HEK293 (cell line): ENCODE measurements at regions not wholly inside any gene's neighbourhood (a gene's known extent, or its start where the extent isn't known, plus 50 kb on each side); places are given as distances from the start of the nearest gene placed in this dataset.
A peak's percentile ranks its signal among the peaks of the same experiment; 100 is the strongest.

Experiments
- CTCF ChIA-PET: fragments of 350-600 bp; formaldehyde crosslinking; extraction: SDS; loops from one replicate; lab custom pipeline; 2021; ENCODE audit warnings: antibody characterized with exemption; lab: Yijun Ruan, JAX
- POLR2A ChIA-PET: fragments of 300-600 bp; formaldehyde crosslinking; extraction: SDS; loops from one replicate; lab custom pipeline; 2020; ENCODE audit warnings: antibody characterized with exemption, inconsistent platforms; lab: Yijun Ruan, JAX
- H3K27ac ChIP-seq: fragments of 200-500 bp; sonication (Bioruptor generic); 2 replicates; pipeline ENCODE4 v1.5.1; 2014; ENCODE audit warnings: low read depth, low read length, control low read depth, inconsistent platforms; ENCODE audit errors: extremely low read depth
- H3K36me3 ChIP-seq, 2 experiments: fragments of 200-500 bp in 1 of 2; sonication (Bioruptor generic) in 1 of 2; 1 replicate in 1 of 2; 2 replicates in 1 of 2; pipeline ENCODE4 v1.5.1; 2014 to 2017; ENCODE audit warnings: inconsistent platforms in 2 of 2, low read length in 2 of 2; ENCODE audit not compliant: control insufficient read depth in 2 of 2, insufficient read depth in 1 of 2
- H3K4me1 ChIP-seq: fragments of 200-500 bp; sonication (Bioruptor generic); 2 replicates; pipeline ENCODE4 v1.5.1; 2014; ENCODE audit warnings: mild to moderate bottlenecking, low read length, inconsistent platforms; ENCODE audit not compliant: control insufficient read depth, insufficient read depth
- H3K4me3 ChIP-seq: 2 replicates; pipeline ENCODE4 v1.5.1; 2011; ENCODE audit warnings: low read depth, mild to moderate bottlenecking, control low read depth, low read length, moderate library complexity
- H3K9me3 ChIP-seq: fragments of 200-500 bp; sonication (Bioruptor generic); 2 replicates; pipeline ENCODE4 v1.5.1; 2014; ENCODE audit warnings: low read depth, low read length, inconsistent platforms; ENCODE audit not compliant: control insufficient read depth, insufficient read depth
- EGR2 ChIP-seq: fragments of 450-650 bp; formaldehyde crosslinking; IDR thresholded peaks from 2 replicates; pipeline ENCODE4 v1.5.1; 2016; ENCODE audit warnings: low read depth, missing biosample characterization, missing genetic modification characterization
- GLI4 ChIP-seq: fragments of 450-650 bp; formaldehyde crosslinking; IDR thresholded peaks from 2 replicates; pipeline ENCODE4 v1.5.1; 2016; ENCODE audit warnings: missing biosample characterization, missing genetic modification characterization
- KLF10 ChIP-seq: fragments of 450-650 bp; IDR thresholded peaks from 2 replicates; pipeline ENCODE4 v1.5.1; 2018; ENCODE audit warnings: missing biosample characterization, mild to moderate bottlenecking, missing genetic modification characterization
- KLF16 ChIP-seq: fragments of 450-650 bp; formaldehyde crosslinking; IDR thresholded peaks from 2 replicates; pipeline ENCODE4 v1.5.1; 2017; ENCODE audit warnings: missing biosample characterization, missing genetic modification characterization
- OVOL3 ChIP-seq: fragments of 450-650 bp; formaldehyde crosslinking; IDR thresholded peaks from 2 replicates; pipeline ENCODE4 v1.5.1; 2016; ENCODE audit warnings: missing biosample characterization, missing genetic modification characterization
- ZNF19 ChIP-seq: fragments of 450-650 bp; formaldehyde crosslinking; IDR thresholded peaks from 2 replicates; pipeline ENCODE4; 2016; ENCODE audit warnings: missing biosample characterization, missing genetic modification characterization, low read depth
- ZNF354C ChIP-seq: fragments of 450-650 bp; formaldehyde crosslinking; IDR thresholded peaks from 2 replicates; pipeline ENCODE4 v1.5.1; 2016; ENCODE audit warnings: missing biosample characterization, missing genetic modification characterization, low read depth, borderline replicate concordance
- ZNF366 ChIP-seq: fragments of 450-650 bp; formaldehyde crosslinking; conservative IDR thresholded peaks from 2 replicates; pipeline ENCODE4 v1.5.1; 2016; ENCODE audit warnings: missing biosample characterization, missing genetic modification characterization
- ZNF37A ChIP-seq: fragments of 450-650 bp; IDR thresholded peaks from 2 replicates; pipeline ENCODE4 v1.5.1; 2018; ENCODE audit warnings: missing biosample characterization, missing genetic modification characterization
- ZNF514 ChIP-seq: fragments of 450-650 bp; formaldehyde crosslinking; IDR thresholded peaks from 2 replicates; pipeline ENCODE4 v1.5.1; 2016; ENCODE audit warnings: missing biosample characterization, missing genetic modification characterization
- ZNF596 ChIP-seq: fragments of 450-650 bp; IDR thresholded peaks from 2 replicates; pipeline ENCODE4 v1.5.0; 2018; ENCODE audit warnings: missing biosample characterization, mild to moderate bottlenecking, missing genetic modification characterization, moderate library complexity
- ZNF776 ChIP-seq: fragments of 450-650 bp; formaldehyde crosslinking; IDR thresholded peaks from 2 replicates; pipeline ENCODE4 v1.5.0; 2017; ENCODE audit warnings: missing biosample characterization, missing genetic modification characterization, borderline replicate concordance
- TF ChIP-seq, protein P1 (sequence below): fragments of 450-650 bp; formaldehyde crosslinking; IDR thresholded peaks from 2 replicates; pipeline ENCODE4 v1.5.1; 2016; ENCODE audit warnings: missing biosample characterization, missing genetic modification characterization, borderline replicate concordance
- TF ChIP-seq, protein P2 (sequence below): fragments of 450-650 bp; formaldehyde crosslinking; optimal IDR thresholded peaks from 2 replicates; pipeline ENCODE3; 2016; ENCODE audit warnings: missing biosample characterization, mild to moderate bottlenecking, missing genetic modification characterization
- TF ChIP-seq, protein P3 (sequence below): fragments of 450-650 bp; formaldehyde crosslinking; IDR thresholded peaks from 2 replicates; pipeline ENCODE4 v1.5.1; 2016; ENCODE audit warnings: missing biosample characterization, missing genetic modification characterization
- TF ChIP-seq, protein P4 (sequence below): fragments of 450-650 bp; formaldehyde crosslinking; IDR thresholded peaks from 2 replicates; pipeline ENCODE4 v1.5.0; 2017; ENCODE audit warnings: missing biosample characterization, missing genetic modification characterization, borderline replicate concordance
- TF ChIP-seq, protein P5 (sequence below): fragments of 450-650 bp; formaldehyde crosslinking; IDR thresholded peaks from 2 replicates; pipeline ENCODE4 v1.5.1; 2017; ENCODE audit warnings: missing biosample characterization, missing genetic modification characterization

DNA sequence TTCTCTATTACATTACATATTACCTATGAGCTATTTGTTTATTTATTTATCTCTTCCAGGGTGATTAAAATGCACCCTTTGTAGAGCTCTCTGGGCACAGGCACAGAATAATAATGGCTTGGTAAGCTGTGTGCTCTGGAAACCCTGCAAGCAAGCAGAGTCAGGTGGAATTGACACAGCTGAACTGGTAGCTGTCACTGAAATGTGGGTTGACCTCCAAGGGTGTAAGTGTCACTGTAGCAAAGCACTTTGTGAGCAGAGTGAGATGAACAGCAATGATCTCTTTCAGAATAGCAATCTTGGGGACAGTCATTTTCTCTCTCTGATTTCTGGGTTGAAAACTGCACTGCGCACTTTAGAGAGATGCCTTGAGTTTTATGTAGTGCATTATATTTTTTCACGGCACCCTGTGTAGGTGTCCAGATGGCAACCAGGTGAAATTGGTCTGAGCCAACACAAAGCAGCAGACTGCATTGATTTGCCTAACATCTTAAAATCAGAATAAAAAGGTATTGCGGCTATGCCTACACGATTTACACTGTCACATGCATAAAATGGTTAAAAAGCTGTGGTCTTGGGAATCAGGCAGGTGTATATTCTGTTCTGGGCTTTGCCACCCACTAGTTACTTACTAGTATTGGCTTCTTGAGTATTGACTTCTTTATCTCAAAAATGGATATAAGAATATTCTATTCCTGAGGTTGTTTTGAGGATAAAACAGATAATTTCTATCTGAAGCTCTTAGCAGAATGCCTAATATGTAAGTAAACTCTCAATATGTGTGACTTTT, 450.3 kb downstream of the RAPGEF2 start:
- POLR2A ChIA-PET = no interaction called here
- CTCF ChIA-PET = no interaction called here
- H3K4me1 ChIP-seq = no peaks in the 10 kb centered on the region
- TF ChIP-seq ZNF776 (tag by site-specific recombination) (no peak), ZNF37A (no peak), KLF16 (tag by site-specific recombination) (no peak), ZNF514 (tag by site-specific recombination) (no peak), ZNF354C (tag by site-specific recombination) (no peak), ZNF596 (tag by site-specific recombination) (no peak)
- TF ChIP-seq, protein P1, sequence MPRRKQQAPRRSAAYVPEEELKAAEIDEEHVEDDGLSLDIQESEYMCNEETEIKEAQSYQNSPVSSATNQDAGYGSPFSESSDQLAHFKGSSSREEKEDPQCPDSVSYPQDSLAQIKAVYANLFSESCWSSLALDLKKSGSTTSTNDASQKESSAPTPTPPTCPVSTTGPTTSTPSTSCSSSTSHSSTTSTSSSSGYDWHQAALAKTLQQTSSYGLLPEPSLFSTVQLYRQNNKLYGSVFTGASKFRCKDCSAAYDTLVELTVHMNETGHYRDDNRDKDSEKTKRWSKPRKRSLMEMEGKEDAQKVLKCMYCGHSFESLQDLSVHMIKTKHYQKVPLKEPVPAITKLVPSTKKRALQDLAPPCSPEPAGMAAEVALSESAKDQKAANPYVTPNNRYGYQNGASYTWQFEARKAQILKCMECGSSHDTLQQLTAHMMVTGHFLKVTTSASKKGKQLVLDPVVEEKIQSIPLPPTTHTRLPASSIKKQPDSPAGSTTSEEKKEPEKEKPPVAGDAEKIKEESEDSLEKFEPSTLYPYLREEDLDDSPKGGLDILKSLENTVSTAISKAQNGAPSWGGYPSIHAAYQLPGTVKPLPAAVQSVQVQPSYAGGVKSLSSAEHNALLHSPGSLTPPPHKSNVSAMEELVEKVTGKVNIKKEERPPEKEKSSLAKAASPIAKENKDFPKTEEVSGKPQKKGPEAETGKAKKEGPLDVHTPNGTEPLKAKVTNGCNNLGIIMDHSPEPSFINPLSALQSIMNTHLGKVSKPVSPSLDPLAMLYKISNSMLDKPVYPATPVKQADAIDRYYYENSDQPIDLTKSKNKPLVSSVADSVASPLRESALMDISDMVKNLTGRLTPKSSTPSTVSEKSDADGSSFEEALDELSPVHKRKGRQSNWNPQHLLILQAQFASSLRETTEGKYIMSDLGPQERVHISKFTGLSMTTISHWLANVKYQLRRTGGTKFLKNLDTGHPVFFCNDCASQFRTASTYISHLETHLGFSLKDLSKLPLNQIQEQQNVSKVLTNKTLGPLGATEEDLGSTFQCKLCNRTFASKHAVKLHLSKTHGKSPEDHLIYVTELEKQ (tag by site-specific recombination) = no peak
- TF ChIP-seq, protein P2, sequence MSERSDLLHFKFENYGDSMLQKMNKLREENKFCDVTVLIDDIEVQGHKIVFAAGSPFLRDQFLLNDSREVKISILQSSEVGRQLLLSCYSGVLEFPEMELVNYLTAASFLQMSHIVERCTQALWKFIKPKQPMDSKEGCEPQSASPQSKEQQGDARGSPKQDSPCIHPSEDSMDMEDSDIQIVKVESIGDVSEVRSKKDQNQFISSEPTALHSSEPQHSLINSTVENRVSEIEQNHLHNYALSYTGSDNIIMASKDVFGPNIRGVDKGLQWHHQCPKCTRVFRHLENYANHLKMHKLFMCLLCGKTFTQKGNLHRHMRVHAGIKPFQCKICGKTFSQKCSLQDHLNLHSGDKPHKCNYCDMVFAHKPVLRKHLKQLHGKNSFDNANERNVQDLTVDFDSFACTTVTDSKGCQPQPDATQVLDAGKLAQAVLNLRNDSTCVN = no peak
- TF ChIP-seq, protein P3, sequence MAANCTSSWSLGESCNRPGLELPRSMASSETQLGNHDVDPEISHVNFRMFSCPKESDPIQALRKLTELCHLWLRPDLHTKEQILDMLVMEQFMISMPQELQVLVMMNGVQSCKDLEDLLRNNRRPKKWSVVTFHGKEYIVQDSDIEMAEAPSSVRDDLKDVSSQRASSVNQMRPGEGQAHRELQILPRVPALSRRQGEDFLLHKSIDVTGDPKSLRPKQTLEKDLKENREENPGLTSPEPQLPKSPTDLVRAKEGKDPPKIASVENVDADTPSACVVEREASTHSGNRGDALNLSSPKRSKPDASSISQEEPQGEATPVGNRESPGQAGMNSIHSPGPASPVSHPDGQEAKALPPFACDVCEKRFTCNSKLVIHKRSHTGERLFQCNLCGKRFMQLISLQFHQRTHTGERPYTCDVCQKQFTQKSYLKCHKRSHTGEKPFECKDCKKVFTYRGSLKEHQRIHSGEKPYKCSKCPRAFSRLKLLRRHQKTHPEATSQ (tag by site-specific recombination) = no peak
- no peaks in the 10 kb centered on the region for H3K36me3 ChIP-seq
- H3K27ac ChIP-seq = no peak overlapping the region
- no peaks in the 10 kb centered on the region for H3K9me3 ChIP-seq
- H3K4me3 ChIP-seq = no peak overlapping the region

DNA sequence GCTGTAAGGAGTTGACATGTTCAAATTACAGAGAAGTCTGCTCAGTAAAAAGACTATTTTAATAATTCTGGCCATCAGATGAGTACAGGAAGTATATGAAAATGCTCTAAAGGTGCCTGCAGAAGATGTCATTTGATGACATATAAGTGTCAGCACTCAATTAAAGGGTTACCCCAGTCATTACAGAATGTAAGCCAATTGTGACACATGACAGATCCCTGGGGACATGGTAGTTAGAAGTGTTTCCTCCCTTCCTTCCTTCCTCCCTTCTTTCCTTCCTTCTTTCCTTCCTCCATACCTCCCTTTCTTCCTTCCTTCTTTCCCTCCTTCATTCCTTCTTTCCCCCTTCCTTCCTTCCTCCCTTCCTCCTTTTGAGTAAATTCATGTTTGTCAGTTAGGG, 453.0 kb downstream of the RAPGEF2 start:
- Histone ChIP-seq H3K36me3 (no peaks in the 10 kb centered on the region), H3K4me1 (no peaks in the 10 kb centered on the region), H3K9me3 (no peaks in the 10 kb centered on the region), H3K27ac (no peak overlapping the region), H3K4me3 (no peak overlapping the region)
- TF ChIP-seq ZNF366 (tag by site-specific recombination) = peak; percentile 38; the same call in 1 of the 2 replicates
- no peak for TF ChIP-seq ZNF19 (tag by site-specific recombination)
- CTCF ChIA-PET = interaction anchor here (0.6 kb wide), 2 partner anchors 14 to 463 kb away, joined by 4 to 6 read pairs; no protein-coding TSS in a partner anchor
- POLR2A ChIA-PET = no interaction called here

DNA sequence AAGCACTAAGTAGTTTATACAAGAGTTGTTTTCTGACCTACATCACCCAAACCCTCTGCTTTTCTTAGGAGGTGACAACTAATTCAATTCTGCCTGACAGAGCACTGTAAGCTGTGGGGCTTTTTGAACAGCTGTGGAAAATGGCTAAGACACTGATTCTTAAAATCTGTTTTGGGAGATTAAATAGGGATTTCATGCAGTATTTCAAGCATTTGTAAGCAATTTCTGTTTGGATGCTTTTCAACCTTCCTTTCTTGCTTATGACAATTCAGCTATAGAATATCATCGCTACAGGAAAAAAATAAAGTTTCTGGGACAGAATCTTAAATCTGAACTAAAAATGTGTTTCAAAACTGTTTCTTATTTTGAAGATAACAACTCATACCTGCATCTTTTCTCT, 459.5 kb downstream of the RAPGEF2 start:
- no peaks in the 10 kb centered on the region for H3K4me1 ChIP-seq
- ChIA-PET POLR2A (no interaction called here), CTCF (no interaction called here)
- no peak overlapping the region for H3K27ac ChIP-seq
- H3K9me3 ChIP-seq = no peaks in the 10 kb centered on the region
- H3K4me3 ChIP-seq = no peak overlapping the region
- no peaks in the 10 kb centered on the region for H3K36me3 ChIP-seq
- TF ChIP-seq, protein P4, sequence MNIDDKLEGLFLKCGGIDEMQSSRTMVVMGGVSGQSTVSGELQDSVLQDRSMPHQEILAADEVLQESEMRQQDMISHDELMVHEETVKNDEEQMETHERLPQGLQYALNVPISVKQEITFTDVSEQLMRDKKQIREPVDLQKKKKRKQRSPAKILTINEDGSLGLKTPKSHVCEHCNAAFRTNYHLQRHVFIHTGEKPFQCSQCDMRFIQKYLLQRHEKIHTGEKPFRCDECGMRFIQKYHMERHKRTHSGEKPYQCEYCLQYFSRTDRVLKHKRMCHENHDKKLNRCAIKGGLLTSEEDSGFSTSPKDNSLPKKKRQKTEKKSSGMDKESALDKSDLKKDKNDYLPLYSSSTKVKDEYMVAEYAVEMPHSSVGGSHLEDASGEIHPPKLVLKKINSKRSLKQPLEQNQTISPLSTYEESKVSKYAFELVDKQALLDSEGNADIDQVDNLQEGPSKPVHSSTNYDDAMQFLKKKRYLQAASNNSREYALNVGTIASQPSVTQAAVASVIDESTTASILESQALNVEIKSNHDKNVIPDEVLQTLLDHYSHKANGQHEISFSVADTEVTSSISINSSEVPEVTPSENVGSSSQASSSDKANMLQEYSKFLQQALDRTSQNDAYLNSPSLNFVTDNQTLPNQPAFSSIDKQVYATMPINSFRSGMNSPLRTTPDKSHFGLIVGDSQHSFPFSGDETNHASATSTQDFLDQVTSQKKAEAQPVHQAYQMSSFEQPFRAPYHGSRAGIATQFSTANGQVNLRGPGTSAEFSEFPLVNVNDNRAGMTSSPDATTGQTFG (tag by site-specific recombination) = no peak
- TF ChIP-seq, protein P5, sequence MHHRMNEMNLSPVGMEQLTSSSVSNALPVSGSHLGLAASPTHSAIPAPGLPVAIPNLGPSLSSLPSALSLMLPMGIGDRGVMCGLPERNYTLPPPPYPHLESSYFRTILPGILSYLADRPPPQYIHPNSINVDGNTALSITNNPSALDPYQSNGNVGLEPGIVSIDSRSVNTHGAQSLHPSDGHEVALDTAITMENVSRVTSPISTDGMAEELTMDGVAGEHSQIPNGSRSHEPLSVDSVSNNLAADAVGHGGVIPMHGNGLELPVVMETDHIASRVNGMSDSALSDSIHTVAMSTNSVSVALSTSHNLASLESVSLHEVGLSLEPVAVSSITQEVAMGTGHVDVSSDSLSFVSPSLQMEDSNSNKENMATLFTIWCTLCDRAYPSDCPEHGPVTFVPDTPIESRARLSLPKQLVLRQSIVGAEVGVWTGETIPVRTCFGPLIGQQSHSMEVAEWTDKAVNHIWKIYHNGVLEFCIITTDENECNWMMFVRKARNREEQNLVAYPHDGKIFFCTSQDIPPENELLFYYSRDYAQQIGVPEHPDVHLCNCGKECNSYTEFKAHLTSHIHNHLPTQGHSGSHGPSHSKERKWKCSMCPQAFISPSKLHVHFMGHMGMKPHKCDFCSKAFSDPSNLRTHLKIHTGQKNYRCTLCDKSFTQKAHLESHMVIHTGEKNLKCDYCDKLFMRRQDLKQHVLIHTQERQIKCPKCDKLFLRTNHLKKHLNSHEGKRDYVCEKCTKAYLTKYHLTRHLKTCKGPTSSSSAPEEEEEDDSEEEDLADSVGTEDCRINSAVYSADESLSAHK (tag by site-specific recombination) = no peak
- no peak for TF ChIP-seq OVOL3 (tag by site-specific recombination)
- no peak for TF ChIP-seq EGR2 (tag by site-specific recombination)
- no peak for TF ChIP-seq KLF10
- TF ChIP-seq, protein P2 = no peak
- TF ChIP-seq GLI4 (tag by site-specific recombination) = no peak
